Fibroblast of skin of left biceps (primary cell): ENCODE measurements at regions not wholly inside any gene's neighbourhood (a gene's known extent, or its start where the extent isn't known, plus 50 kb on each side); places are given as distances from the start of the nearest gene placed in this dataset.

Source experiments
- DNase-seq, 2 experiments: peaks; one replicate each; pipeline ENCODE4 v3.0.0-alpha.2; 2013; ENCODE audit warnings: low read depth in 2 of 2

- no peak for DNase-seq
Measured at GRCh38 chr15:69816522-69816921, 281.2 kb downstream of the TLE3 start.

DNA sequence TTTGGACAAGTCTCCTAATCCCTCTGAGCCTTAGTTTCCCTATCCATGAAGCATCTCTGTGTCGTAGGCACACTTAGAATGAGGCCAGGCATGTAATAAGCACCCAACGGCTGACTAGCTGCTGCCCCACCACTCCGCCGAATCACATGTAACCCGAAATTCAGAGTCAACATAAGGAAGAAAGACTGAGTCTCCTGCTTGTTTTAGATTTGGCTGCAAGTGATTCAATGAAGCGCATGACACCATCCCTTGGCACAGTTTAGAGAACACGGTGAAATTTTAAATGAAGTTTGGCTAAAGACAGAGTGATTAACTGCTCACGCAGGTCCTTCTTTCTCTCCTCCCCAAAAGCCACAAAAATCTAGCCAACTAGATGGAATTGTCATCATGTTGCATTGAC, 279.2 kb downstream of the TLE3 start:
- no peak for DNase-seq

- no peak for DNase-seq
Measured at GRCh38 chr15:69819371-69819770, 278.3 kb downstream of the TLE3 start.

GRCh38 chr15:69820819-69821218, 276.9 kb downstream of the TLE3 start:
- no peak for DNase-seq

GRCh38 chr15:69823223-69823907, 274.4 kb downstream of the TLE3 start:
- no peak for DNase-seq

GRCh38 chr15:69824075-69824876, 273.4 kb downstream of the TLE3 start:
- no peak for DNase-seq

DNA sequence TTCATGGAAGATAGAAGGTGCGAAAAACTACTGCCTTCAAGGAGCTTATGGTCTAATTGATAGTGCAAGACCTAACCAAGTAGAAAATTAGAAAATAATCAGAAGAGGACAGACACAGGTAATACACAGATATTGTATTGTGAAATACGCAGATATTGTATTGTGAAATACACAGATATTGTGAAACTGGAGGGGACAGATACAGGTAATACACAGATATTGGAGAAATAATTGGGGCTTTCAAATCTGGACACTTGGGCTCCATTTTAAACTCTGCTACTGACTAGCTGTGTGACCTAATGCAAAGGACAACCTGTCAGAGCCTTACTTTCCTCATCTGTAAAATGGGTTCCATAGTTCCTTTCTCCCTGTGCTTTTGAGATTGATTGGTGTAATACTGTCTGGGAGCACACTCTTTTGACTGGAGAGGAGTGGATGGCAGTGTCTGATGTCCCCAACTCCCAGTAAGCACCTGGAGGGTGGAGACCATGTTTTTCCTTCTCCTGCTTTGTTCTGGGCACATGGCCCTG, 272.8 kb downstream of the TLE3 start:
- DNase-seq: no peak

DNA sequence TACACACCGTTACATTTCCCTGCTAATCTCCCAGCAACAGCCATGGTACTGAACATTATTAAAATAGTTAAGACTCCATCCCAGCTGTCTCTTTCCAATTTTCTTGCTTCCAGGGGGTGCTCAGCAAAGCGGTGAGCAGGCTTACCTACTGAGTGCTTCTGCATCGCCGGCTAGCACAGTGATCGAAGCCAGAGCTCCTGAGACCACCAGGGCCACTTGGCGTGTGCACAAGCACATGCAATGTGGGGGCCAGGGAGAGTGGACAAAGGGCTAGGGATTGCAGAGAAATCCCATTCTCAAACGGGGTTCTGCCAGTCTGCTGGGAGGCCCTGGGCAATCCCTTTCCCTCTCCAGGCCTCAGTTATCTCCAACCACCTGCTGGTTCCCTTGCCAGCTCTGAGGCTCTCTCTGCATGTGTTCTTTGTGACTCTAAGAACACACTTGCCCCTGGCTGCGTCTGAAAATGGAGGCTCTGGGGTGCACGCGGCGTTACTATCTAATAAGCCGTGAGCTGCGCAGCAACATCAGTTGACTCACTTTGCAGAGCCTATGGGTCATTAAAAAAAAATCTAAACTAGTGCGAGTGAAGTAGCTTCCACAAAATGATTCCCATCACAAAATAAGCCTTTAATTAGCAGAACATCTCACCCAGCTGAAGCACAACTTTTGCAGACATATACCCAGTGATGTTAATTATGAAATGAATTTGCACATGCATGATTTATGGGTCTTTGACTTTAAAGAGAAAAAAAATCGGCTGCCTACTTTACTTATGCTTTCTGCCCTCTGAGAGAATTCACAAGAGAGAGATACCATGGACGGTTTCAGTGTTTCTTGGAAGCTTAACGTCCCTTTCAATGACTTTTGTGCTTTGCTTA, 271.5 kb downstream of the TLE3 start:
- no peak for DNase-seq

GRCh38 chr15:69826819-69827175, 270.9 kb downstream of the TLE3 start:
- DNase-seq: no peak

DNA sequence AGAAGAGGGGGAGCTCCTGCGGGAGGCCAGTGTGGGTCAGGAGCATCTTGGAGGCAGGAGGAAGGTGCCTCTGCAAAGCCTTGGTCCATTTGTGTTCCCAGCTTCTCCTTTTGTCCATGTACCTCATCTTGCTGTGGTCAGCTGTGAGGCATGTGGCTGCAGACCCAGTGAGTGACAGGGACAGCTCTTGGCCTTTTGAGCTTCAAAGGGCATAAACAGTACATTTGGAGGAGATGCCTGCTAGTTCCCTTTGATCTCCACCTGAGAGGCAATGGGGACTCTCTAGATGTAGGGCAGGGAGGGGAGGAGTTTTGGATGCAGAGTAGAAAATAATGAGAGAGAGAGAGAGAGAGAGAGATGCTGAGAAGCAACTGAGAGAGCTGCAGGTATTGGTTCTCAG, 270.0 kb downstream of the TLE3 start:
- no peak for DNase-seq

GRCh38 chr15:69828181-69828828, 269.4 kb downstream of the TLE3 start:
- no peak for DNase-seq

DNA sequence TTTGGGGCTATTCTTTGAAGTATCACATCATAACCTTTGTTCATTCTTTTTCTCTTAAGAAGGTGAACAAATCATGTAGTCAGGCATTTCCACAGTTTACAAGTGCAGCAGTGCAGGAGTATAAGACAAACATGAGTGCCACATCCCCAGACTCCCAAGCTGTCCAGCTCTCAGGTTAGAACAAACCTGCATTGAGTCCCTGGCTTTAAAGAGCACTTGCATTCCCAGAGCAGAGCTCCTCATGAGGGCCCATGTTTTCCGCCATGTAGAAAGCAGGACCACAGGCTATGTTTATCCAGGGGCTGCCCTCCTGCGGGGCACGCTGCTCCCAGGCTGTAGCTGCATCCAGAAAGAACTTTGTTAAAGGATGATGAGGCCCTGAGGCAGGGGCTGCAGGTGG, 267.7 kb downstream of the TLE3 start:
- DNase-seq: no peak

DNA sequence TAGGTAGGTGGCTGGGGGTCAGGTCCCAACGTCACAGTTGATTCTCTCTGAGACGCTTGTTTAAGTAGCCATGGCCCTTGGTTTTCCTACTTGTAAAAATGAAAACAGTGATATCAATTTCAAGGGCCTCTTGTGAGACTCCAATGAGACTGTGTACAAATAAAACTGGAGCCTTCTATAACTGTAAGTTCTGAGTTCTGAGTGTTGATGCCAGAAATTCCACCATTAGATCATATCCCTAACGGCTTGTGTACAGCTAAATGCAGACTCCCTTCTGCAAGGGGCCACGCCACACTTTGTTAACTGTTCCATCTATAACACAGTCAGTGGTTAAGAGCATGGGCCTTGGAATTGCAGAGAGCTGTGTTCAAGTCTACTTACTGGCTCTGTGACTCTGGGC, 267.3 kb downstream of the TLE3 start:
- DNase-seq: no peak

- peak; percentile 48 to 55 for DNase-seq
Measured at GRCh38 chr15:69830876-69831275, 266.8 kb downstream of the TLE3 start.

GRCh38 chr15:69834267-69834666, 263.4 kb downstream of the TLE3 start:
- no peak for DNase-seq

GRCh38 chr15:69834761-69835160, 263.0 kb downstream of the TLE3 start:
- no peak for DNase-seq

GRCh38 chr15:69836048-69836447, 261.7 kb downstream of the TLE3 start:
- no peak for DNase-seq

DNA sequence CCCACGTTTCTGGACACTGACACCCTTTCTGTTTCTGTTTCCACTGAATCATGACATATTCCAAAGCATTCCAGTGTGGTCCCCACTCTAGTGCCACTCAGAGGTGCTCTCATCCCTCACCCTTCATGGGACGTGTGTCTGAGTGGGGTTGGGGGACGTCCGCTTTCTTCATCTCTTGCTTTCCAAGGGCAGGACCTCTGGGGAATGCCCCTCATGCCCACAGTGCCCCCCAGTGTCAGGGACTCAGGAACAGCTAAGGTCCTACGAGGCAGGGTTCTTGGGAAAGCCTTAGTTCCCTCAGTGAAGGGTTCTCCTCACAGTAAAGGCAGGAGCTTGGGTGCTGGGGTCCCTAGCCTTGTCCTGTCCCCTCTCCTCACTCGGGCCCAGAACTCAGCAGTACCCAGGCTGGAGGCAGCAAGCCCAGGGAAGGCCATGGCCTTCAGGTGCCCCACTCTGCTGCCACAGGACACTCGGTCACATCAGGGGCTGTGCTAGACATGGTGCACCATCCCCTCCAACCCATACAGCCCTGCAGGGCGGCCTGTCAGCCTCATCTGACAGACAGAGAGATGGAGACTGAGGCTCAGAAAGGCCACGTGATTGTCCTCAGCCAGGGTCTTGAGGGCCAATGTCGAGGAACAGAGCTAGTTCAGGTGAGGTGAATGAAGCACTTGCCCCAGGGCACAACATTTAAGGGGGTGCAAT, 261.0 kb downstream of the TLE3 start:
- DNase-seq: no peak

DNA sequence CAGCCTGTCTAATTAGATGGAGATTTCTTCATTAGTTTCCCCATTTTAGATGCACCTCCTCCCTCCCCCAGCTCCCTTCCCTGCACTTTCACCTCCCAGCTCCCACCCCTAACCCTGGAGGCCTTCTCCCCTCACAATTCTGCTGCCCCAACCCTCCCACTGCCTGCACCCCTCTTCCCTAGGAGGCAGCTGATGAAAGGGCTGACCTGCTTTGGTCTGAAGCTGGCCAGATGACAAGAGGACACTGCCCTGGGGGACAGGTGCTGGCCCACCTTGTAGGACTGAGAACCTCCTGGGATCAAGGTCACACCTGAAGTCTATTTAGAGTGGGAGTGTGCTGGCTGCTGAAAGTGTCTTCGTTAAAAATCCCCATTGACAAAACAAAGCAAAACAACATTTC, 259.4 kb downstream of the TLE3 start:
- no peak for DNase-seq

DNA sequence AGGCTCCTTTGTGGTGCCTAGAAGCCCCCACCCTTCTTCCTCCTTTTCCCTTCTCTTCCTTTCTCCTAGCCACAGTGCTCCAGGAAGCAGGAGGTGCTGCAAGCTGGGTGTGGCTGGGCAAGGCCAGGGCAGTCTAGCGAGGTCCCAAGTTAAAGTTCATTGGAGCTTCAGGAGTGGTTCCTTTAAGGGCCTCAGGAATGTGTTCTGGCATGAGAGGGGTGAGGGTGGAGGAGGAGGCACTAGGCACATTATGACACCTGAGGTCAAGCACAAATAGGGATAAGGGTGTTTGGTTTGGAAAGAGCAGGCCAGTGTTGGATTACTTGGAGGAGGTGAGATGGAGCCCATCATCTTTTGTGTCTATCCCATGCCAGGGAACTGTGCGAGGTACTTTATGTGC, 258.7 kb downstream of the TLE3 start:
- DNase-seq: no peak
